ENCODE measurements at regions not wholly inside any gene's neighbourhood (a gene's known extent, or its start where the extent isn't known, plus 50 kb on each side); places are given as distances from the start of the nearest gene placed in this dataset.

DNA sequence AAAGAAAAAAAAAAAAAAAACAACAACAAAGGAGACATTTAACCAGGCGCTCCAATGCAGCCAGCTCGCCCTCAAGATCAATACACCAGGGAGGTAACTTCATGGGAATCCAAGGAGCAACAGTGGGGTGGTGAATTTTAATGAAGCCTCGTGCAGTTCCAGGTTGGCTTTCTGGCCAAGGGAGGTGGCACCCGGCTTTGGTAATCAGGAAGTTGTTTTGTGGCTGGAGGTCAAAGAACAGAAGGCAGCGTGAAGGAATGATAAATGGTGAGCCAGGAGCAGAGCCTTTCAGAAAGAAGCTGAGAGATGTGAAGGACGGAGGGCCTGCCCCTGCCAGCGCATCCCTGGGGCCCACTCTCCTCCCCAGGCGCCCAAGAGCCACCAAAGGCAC is 188.2 kb upstream of the TSC22D1 start:
- ChIA-PET CTCF (ENCODE audit: low intra/inter-chr PET ratio) (no interaction called here), POLR2A (no interaction called here)
- no peak overlapping the region for H2AFZ ChIP-seq (ENCODE audit: low read depth, low read length)
- intact Hi-C loops (cut with micrococcal nuclease) (no loop called here), in situ Hi-C loops (cut with MboI) (no loop called here)
- no TSS peak for BruUV-seq (replicated peaks)
- 0% methylated on average over 6 of the region's 8 CpGs for WGBS (ENCODE audit: insufficient coverage, low coverage, missing lambda C conversion rate)
- no peaks in the 10 kb centered on the region for H3K4me1 ChIP-seq (replicated peaks in 1 of 2; ENCODE audit: control insufficient read depth in 2 of 2, insufficient read depth in 2 of 2, low read length in 2 of 2)
- no peaks in the 10 kb centered on the region for H3K9me3 ChIP-seq (replicated peaks; ENCODE audit: control insufficient read depth, insufficient read depth, low read depth, low read length)
- FAIRE-seq (no peak), DNase-seq (ENCODE audit: extremely low read depth in 1 of 4, low spot score in 3 of 4) (no peak), ATAC-seq (no peak)
- no peak overlapping the region for H3K9ac ChIP-seq (ENCODE audit: insufficient read depth in 1 of 2, low read depth in 2 of 2, low read length in 2 of 2)
- H4K20me1 ChIP-seq (replicated peaks; ENCODE audit: control insufficient read depth, insufficient read depth, low read length): no peaks in the 10 kb centered on the region
- no peaks in the 10 kb centered on the region; a peak in 1 of 5 replicates for H3K27me3 ChIP-seq (ENCODE audit: control insufficient read depth in 2 of 2, insufficient read depth in 2 of 2, low read length in 2 of 2)
- H3K79me2 ChIP-seq (ENCODE audit: control insufficient read depth, insufficient read depth, low read length): no peaks in the 10 kb centered on the region
- H3K4me3 ChIP-seq: no peak overlapping the region
- no peak for TF ChIP-seq RBBP5 (IDR thresholded peaks at IDR 0.05; ENCODE audit: borderline replicate concordance, insufficient read depth, low read length, poor library complexity, severe bottlenecking)
- TF ChIP-seq, protein P1, sequence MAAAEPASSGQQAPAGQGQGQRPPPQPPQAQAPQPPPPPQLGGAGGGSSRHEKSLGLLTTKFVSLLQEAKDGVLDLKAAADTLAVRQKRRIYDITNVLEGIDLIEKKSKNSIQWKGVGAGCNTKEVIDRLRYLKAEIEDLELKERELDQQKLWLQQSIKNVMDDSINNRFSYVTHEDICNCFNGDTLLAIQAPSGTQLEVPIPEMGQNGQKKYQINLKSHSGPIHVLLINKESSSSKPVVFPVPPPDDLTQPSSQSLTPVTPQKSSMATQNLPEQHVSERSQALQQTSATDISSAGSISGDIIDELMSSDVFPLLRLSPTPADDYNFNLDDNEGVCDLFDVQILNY (CRISPR knock-in tag; IDR thresholded peaks at IDR 0.05): no peak
- no peak for TF ChIP-seq RBM15 (IDR thresholded peaks at IDR 0.05; ENCODE audit: insufficient read depth, low read length)
- TF ChIP-seq, protein P2, sequence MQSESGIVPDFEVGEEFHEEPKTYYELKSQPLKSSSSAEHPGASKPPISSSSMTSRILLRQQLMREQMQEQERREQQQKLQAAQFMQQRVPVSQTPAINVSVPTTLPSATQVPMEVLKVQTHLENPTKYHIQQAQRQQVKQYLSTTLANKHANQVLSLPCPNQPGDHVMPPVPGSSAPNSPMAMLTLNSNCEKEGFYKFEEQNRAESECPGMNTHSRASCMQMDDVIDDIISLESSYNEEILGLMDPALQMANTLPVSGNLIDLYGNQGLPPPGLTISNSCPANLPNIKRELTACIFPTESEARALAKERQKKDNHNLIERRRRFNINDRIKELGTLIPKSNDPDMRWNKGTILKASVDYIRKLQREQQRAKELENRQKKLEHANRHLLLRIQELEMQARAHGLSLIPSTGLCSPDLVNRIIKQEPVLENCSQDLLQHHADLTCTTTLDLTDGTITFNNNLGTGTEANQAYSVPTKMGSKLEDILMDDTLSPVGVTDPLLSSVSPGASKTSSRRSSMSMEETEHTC (IDR thresholded peaks at IDR 0.05): no peak
- TF ChIP-seq, protein P3, sequence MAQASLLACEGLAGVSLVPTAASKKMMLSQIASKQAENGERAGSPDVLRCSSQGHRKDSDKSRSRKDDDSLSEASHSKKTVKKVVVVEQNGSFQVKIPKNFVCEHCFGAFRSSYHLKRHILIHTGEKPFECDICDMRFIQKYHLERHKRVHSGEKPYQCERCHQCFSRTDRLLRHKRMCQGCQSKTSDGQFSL (CRISPR knock-in tag; IDR thresholded peaks at IDR 0.05): no peak
- TF ChIP-seq, protein P3 (tag; IDR thresholded peaks at IDR 0.05): no peak
- no peak for TF ChIP-seq HDAC8 (tag; IDR thresholded peaks at IDR 0.05)
- no peak for TF ChIP-seq BHLHE40 (IDR thresholded peaks at IDR 0.05; ENCODE audit: low read length)
- no peak for TF ChIP-seq E2F3 (CRISPR knock-in tag; IDR thresholded peaks at IDR 0.05)
- TF ChIP-seq PYGO2 (tag; IDR thresholded peaks at IDR 0.05): no peak
- TF ChIP-seq TRIM28 (IDR thresholded peaks at IDR 0.05): no peak
- TF ChIP-seq MAFK (IDR thresholded peaks at IDR 0.05; ENCODE audit: low read length): no peak
- TF ChIP-seq CREM (IDR thresholded peaks at IDR 0.05; ENCODE audit: low read depth): no peak
- H3K4me2 ChIP-seq (ENCODE audit: insufficient read depth, low read length): no peak overlapping the region
- H3K27ac ChIP-seq (ENCODE audit: extremely low read depth, low read depth, low read length): no peak overlapping the region
- H3K9me1 ChIP-seq (ENCODE audit: control insufficient read depth, insufficient read depth, low read length): no peaks in the 10 kb centered on the region
- H3K36me3 ChIP-seq (ENCODE audit: control insufficient read depth, insufficient read depth, low read length): no peaks in the 10 kb centered on the region
